Stimulated activated memory B cell treated with anti-CD40 and anti-IgM and Interleukin-4, amounts not matched to agents 10 μg/mL and 1 μg/mL and 100 μg/mL, for 72 hours (primary cell): ENCODE measurements at regions not wholly inside any gene's neighbourhood (a gene's known extent, or its start where the extent isn't known, plus 50 kb on each side); places are given as distances from the start of the nearest gene placed in this dataset.

Experiments
- ATAC-seq: fragments of 150-1000 bp; cut with Tn5 transposase; 2 replicates; pipeline ENCODE4 v1.10.0; 2021
- H3K27ac Mint-ChIP-seq: one replicate; pipeline ENCODE4 v1.8.0; 2022; ENCODE audit warnings: mild to moderate bottlenecking, mixed read lengths
- H3K27me3 Mint-ChIP-seq: one replicate; pipeline ENCODE4 v1.8.0; 2022; ENCODE audit warnings: mixed read lengths
- H3K36me3 Mint-ChIP-seq: one replicate; pipeline ENCODE4 v1.8.0; 2022; ENCODE audit warnings: mixed read lengths
- H3K4me1 Mint-ChIP-seq: one replicate; pipeline ENCODE4 v1.8.0; 2022; ENCODE audit warnings: mixed read lengths
- H3K4me3 Mint-ChIP-seq: one replicate; pipeline ENCODE4 v1.8.0; 2022; ENCODE audit warnings: mild to moderate bottlenecking, moderate library complexity, mixed read lengths
- H3K9me3 Mint-ChIP-seq: one replicate; pipeline ENCODE4 v1.8.0; 2022; ENCODE audit warnings: mixed read lengths

- Mint-ChIP-seq H3K4me1 (no peaks in the 10 kb centered on the region), H3K27me3 (no peaks in the 10 kb centered on the region), H3K36me3 (no peaks in the 10 kb centered on the region), H3K9me3 (peaks cover 3% of the 10 kb centered on the region), H3K27ac (no peak overlapping the region), H3K4me3 (no peak overlapping the region)
- no peak for ATAC-seq
Observed at GRCh38 chr11:26186389-26186788, 145.5 kb upstream of the ANO3 start.

GRCh38 chr11:26187639-26188038 is 144.3 kb upstream of the ANO3 start:
- no peak for ATAC-seq
- Mint-ChIP-seq H3K27ac (no peak overlapping the region), H3K27me3 (no peaks in the 10 kb centered on the region), H3K36me3 (no peaks in the 10 kb centered on the region), H3K4me1 (no peaks in the 10 kb centered on the region), H3K4me3 (no peak overlapping the region), H3K9me3 (peaks cover 3% of the 10 kb centered on the region)

GRCh38 chr11:26188554-26188953 is 143.4 kb upstream of the ANO3 start:
- no peaks in the 10 kb centered on the region for H3K36me3 Mint-ChIP-seq
- no peak overlapping the region for H3K27ac Mint-ChIP-seq
- ATAC-seq: no peak
- H3K4me1 Mint-ChIP-seq: no peaks in the 10 kb centered on the region
- peaks cover 3% of the 10 kb centered on the region for H3K9me3 Mint-ChIP-seq
- no peaks in the 10 kb centered on the region for H3K27me3 Mint-ChIP-seq
- H3K4me3 Mint-ChIP-seq: no peak overlapping the region

GRCh38 chr11:26191193-26191592 is 140.7 kb upstream of the ANO3 start:
- no peak overlapping the region for H3K27ac Mint-ChIP-seq
- no peaks in the 10 kb centered on the region for H3K27me3 Mint-ChIP-seq
- H3K4me3 Mint-ChIP-seq: no peak overlapping the region

GRCh38 chr11:26193694-26194365 is 138.1 kb upstream of the ANO3 start:
- no peak overlapping the region for H3K4me3 Mint-ChIP-seq
- no peaks in the 10 kb centered on the region for H3K9me3 Mint-ChIP-seq
- no peak for ATAC-seq
- no peaks in the 10 kb centered on the region for H3K27me3 Mint-ChIP-seq
- H3K36me3 Mint-ChIP-seq: no peaks in the 10 kb centered on the region
- no peaks in the 10 kb centered on the region for H3K4me1 Mint-ChIP-seq
- H3K27ac Mint-ChIP-seq: no peak overlapping the region

More at GRCh38 chr11:26191193-26191592, 140.7 kb upstream of the ANO3 start:
- H3K4me1 Mint-ChIP-seq: no peaks in the 10 kb centered on the region
- no peaks in the 10 kb centered on the region for H3K36me3 Mint-ChIP-seq
- ATAC-seq: peak; percentile 74
- H3K9me3 Mint-ChIP-seq: no peaks in the 10 kb centered on the region

- H3K36me3 Mint-ChIP-seq: no peaks in the 10 kb centered on the region
- H3K27me3 Mint-ChIP-seq: no peaks in the 10 kb centered on the region
- no peak overlapping the region for H3K27ac Mint-ChIP-seq
- no peak for ATAC-seq
- no peaks in the 10 kb centered on the region for H3K9me3 Mint-ChIP-seq
- no peaks in the 10 kb centered on the region for H3K4me1 Mint-ChIP-seq
- no peak overlapping the region for H3K4me3 Mint-ChIP-seq
Observed at GRCh38 chr11:26194881-26195280, 137.0 kb upstream of the ANO3 start.

GRCh38 chr11:26198532-26199096 is 133.3 kb upstream of the ANO3 start:
- Mint-ChIP-seq H3K27ac (no peak overlapping the region), H3K36me3 (no peaks in the 10 kb centered on the region), H3K9me3 (no peaks in the 10 kb centered on the region), H3K27me3 (no peaks in the 10 kb centered on the region), H3K4me3 (no peak overlapping the region), H3K4me1 (no peaks in the 10 kb centered on the region)
- ATAC-seq: no peak

GRCh38 chr11:26199331-26200095 is 132.4 kb upstream of the ANO3 start:
- Mint-ChIP-seq H3K9me3 (peaks cover 1% of the 10 kb centered on the region), H3K27ac (no peak overlapping the region), H3K4me1 (no peaks in the 10 kb centered on the region), H3K27me3 (no peaks in the 10 kb centered on the region), H3K4me3 (no peak overlapping the region), H3K36me3 (no peaks in the 10 kb centered on the region)
- no peak for ATAC-seq

- H3K4me3 Mint-ChIP-seq: no peak overlapping the region
- peaks cover 7% of the 10 kb centered on the region for H3K9me3 Mint-ChIP-seq
- no peaks in the 10 kb centered on the region for H3K36me3 Mint-ChIP-seq
- no peaks in the 10 kb centered on the region for H3K27me3 Mint-ChIP-seq
- no peak overlapping the region for H3K27ac Mint-ChIP-seq
- ATAC-seq: no peak
- H3K4me1 Mint-ChIP-seq: no peaks in the 10 kb centered on the region
Observed at GRCh38 chr11:26201411-26201810, 130.5 kb upstream of the ANO3 start.

GRCh38 chr11:26202754-26203153 is 129.2 kb upstream of the ANO3 start:
- Mint-ChIP-seq H3K36me3 (no peaks in the 10 kb centered on the region), H3K4me1 (no peaks in the 10 kb centered on the region), H3K4me3 (no peak overlapping the region), H3K27me3 (no peaks in the 10 kb centered on the region), H3K27ac (no peak overlapping the region), H3K9me3 (peaks cover 7% of the 10 kb centered on the region)
- no peak for ATAC-seq

- Mint-ChIP-seq H3K27ac (no peak overlapping the region), H3K4me1 (no peaks in the 10 kb centered on the region), H3K27me3 (no peaks in the 10 kb centered on the region), H3K36me3 (no peaks in the 10 kb centered on the region), H3K4me3 (no peak overlapping the region), H3K9me3 (peaks cover 7% of the 10 kb centered on the region)
- no peak for ATAC-seq
Observed at GRCh38 chr11:26204101-26204500, 127.8 kb upstream of the ANO3 start.

GRCh38 chr11:26204839-26205238 is 127.1 kb upstream of the ANO3 start:
- no peak overlapping the region for H3K4me3 Mint-ChIP-seq
- H3K27me3 Mint-ChIP-seq: no peaks in the 10 kb centered on the region
- no peaks in the 10 kb centered on the region for H3K36me3 Mint-ChIP-seq
- no peak overlapping the region for H3K27ac Mint-ChIP-seq
- peaks cover 7% of the 10 kb centered on the region for H3K9me3 Mint-ChIP-seq
- H3K4me1 Mint-ChIP-seq: no peaks in the 10 kb centered on the region
- no peak for ATAC-seq

GRCh38 chr11:26219183-26220117 is 112.5 kb upstream of the ANO3 start:
- Mint-ChIP-seq H3K4me3 (no peak overlapping the region), H3K4me1 (no peaks in the 10 kb centered on the region), H3K27me3 (no peaks in the 10 kb centered on the region), H3K9me3 (no peaks in the 10 kb centered on the region), H3K36me3 (no peaks in the 10 kb centered on the region), H3K27ac (no peak overlapping the region)
- ATAC-seq: no peak

GRCh38 chr11:26225646-26226045 is 106.3 kb upstream of the ANO3 start:
- no peaks in the 10 kb centered on the region for H3K9me3 Mint-ChIP-seq
- H3K4me3 Mint-ChIP-seq: no peak overlapping the region
- no peak overlapping the region for H3K27ac Mint-ChIP-seq
- no peaks in the 10 kb centered on the region for H3K36me3 Mint-ChIP-seq
- no peak for ATAC-seq
- H3K27me3 Mint-ChIP-seq: no peaks in the 10 kb centered on the region
- H3K4me1 Mint-ChIP-seq: no peaks in the 10 kb centered on the region

- no peak for ATAC-seq
- Mint-ChIP-seq H3K27ac (no peak overlapping the region), H3K4me1 (no peaks in the 10 kb centered on the region), H3K36me3 (no peaks in the 10 kb centered on the region), H3K9me3 (no peaks in the 10 kb centered on the region), H3K4me3 (no peak overlapping the region), H3K27me3 (no peaks in the 10 kb centered on the region)
Observed at GRCh38 chr11:26227301-26227746, 104.6 kb upstream of the ANO3 start.
